GM12891 (cell line): ENCODE measurements at regions not wholly inside any gene's neighbourhood (a gene's known extent, or its start where the extent isn't known, plus 50 kb on each side); places are given as distances from the start of the nearest gene placed in this dataset.

ENCODE experiments used
- PAX5 ChIP-seq: IDR thresholded peaks from 2 replicates; pipeline ENCODE4 v1.6.1; 2011; ENCODE audit warnings: low read length, moderate library complexity, mild to moderate bottlenecking; ENCODE audit not compliant: insufficient read depth, severe bottlenecking
- POLR2A ChIP-seq: IDR thresholded peaks from 2 replicates; pipeline ENCODE4 v1.6.1; 2011; ENCODE audit warnings: low read depth, low read length, control low read depth

DNA sequence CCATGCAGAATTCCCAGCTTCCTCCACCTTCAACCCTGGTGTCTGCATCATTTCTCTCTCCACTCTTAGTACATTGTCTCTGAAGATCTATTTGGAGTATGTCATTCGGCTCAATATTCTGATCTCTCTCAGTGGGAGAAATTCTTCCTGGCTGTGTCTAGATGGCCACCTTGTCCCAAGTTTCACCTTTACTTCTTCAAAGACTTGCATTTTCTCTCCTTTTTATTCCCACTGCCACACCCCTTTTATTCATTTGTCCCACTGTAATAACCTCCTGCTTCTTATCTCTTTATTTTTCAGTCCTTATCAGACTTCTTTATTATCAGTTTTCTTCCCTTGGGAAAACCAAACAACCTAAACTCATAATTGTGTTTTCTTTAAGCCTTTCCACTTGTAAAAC, 54.3 kb upstream of the CERS6 start:
- no peak for TF ChIP-seq POLR2A
- TF ChIP-seq PAX5 = no peak
